DOHH2 (cell line): ENCODE measurements at regions not wholly inside any gene's neighbourhood (a gene's known extent, or its start where the extent isn't known, plus 50 kb on each side); places are given as distances from the start of the nearest gene placed in this dataset.

ENCODE experiments used
- H3F3A ChIP-seq: fragments of 200-600 bp; sonication (generic), shearing (Covaris generic); 2 replicates; pipeline ENCODE4 v1.6.0; 2016; ENCODE audit warnings: antibody characterized with exemption, mild to moderate bottlenecking; ENCODE audit not compliant: control insufficient read depth, insufficient read depth
- H3K27ac ChIP-seq: fragments of 200-600 bp; sonication (generic); 2 replicates; pipeline ENCODE4 v1.5.1; 2014; ENCODE audit warnings: low read depth, mild to moderate bottlenecking, low read length, moderate library complexity
- H3K27me3 ChIP-seq: fragments of 200-600 bp; sonication (generic); 2 replicates; pipeline ENCODE4 v1.6.1; 2014; ENCODE audit warnings: mild to moderate bottlenecking, low read length, mixed read lengths; ENCODE audit not compliant: control insufficient read depth
- H3K36me3 ChIP-seq: fragments of 200-600 bp; sonication (generic); 2 replicates; pipeline ENCODE4 v1.6.1; 2014; ENCODE audit warnings: mild to moderate bottlenecking, low read length, moderate library complexity, mixed read lengths; ENCODE audit not compliant: control insufficient read depth
- H3K4me1 ChIP-seq: fragments of 200-600 bp; sonication (generic); 2 replicates; pipeline ENCODE4 v1.6.1; 2014; ENCODE audit warnings: mild to moderate bottlenecking, low read length, mixed read lengths; ENCODE audit not compliant: control insufficient read depth
- H3K4me2 ChIP-seq: fragments of 200-600 bp; sonication (generic); 2 replicates; pipeline ENCODE4 v1.6.0; 2014; ENCODE audit warnings: mild to moderate bottlenecking, low read length, moderate library complexity
- H3K4me3 ChIP-seq: fragments of 200-600 bp; sonication (generic); 2 replicates; pipeline ENCODE4 v1.5.1; 2014; ENCODE audit warnings: mild to moderate bottlenecking, low read length, mixed read lengths
- H3K79me2 ChIP-seq: fragments of 200-600 bp; sonication (generic); 2 replicates; pipeline ENCODE4 v1.6.1; 2014; ENCODE audit warnings: mild to moderate bottlenecking, low read length, mixed read lengths; ENCODE audit not compliant: control insufficient read depth
- H3K9me2 ChIP-seq: fragments of 200-600 bp; sonication (generic); replicated peaks from 2 replicates; pipeline ENCODE4 v1.6.1; 2014; ENCODE audit warnings: mild to moderate bottlenecking, low read length, mixed read lengths; ENCODE audit not compliant: control insufficient read depth
- H3K9me3 ChIP-seq: fragments of 200-600 bp; sonication (generic); 2 replicates; pipeline ENCODE4 v1.6.1; 2014; ENCODE audit warnings: antibody characterized with exemption, low read length, mixed read lengths; ENCODE audit not compliant: control insufficient read depth, insufficient read depth
- H4K20me1 ChIP-seq: fragments of 200-600 bp; sonication (generic); 2 replicates; pipeline ENCODE4 v1.6.0; 2014; ENCODE audit warnings: low read depth, mild to moderate bottlenecking, antibody characterized with exemption, low read length, moderate library complexity; ENCODE audit not compliant: control insufficient read depth, insufficient read depth
- CTCF ChIP-seq: fragments of 200-600 bp; sonication (generic); IDR thresholded peaks from one replicate; pipeline ENCODE4 v1.5.1; 2014; ENCODE audit warnings: antibody characterized with exemption, mild to moderate bottlenecking, low read depth, low read length; ENCODE audit not compliant: poor library complexity, severe bottlenecking
- EZH2phosphoT487 ChIP-seq: fragments of 200-600 bp; sonication (generic); IDR thresholded peaks from 2 replicates; pipeline ENCODE4 v1.6.1; 2017; ENCODE audit warnings: borderline replicate concordance, mild to moderate bottlenecking, antibody characterized with exemption, low read length, moderate library complexity, mixed read lengths

DNA sequence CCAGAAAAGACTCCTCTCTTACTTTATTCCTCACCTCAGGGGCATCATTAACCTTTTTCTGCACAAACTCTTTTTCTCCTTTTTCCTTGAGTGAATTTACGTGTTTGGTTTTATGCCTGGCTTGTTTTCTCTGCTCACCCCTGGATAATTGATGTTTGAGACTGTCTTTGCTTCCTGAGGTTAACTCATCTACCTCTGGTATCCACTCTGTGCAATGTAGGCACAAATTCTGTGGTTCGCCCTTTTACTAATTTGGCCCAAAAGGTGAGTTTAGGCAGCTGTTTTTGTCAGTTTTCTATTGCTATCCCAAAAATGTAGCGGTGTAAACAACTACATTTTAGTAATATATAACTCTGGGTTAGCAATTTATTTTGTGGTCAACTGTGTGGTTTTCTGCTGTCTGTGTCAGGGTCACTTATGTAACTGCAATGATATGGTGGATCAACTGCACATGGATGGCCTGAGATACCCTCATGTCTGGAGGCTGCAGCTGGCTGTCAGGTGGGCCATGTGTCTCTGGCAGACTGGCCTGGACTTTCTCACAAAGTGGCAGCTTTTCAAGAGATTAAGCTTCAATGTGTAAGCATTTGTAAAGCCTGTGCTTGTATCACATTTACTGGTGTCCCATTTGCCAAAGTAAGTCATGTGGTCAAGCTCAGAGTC is 329.7 kb downstream of the FSIP2 start:
- no peaks in the 10 kb centered on the region for H3K9me2 ChIP-seq
- no peak for TF ChIP-seq EZH2phosphoT487
- TF ChIP-seq CTCF, result no peak
- H3K27me3 ChIP-seq, result no peaks in the 10 kb centered on the region
- no peaks in the 10 kb centered on the region for H3K79me2 ChIP-seq
- H4K20me1 ChIP-seq, result no peaks in the 10 kb centered on the region
- no peak overlapping the region for H3K4me3 ChIP-seq
- H3K36me3 ChIP-seq, result no peaks in the 10 kb centered on the region
- H3K4me2 ChIP-seq, result no peak overlapping the region
- H3K9me3 ChIP-seq, result no peaks in the 10 kb centered on the region
- no peaks in the 10 kb centered on the region for H3K4me1 ChIP-seq
- no peak overlapping the region for H3K27ac ChIP-seq
- no peaks in the 10 kb centered on the region for H3F3A ChIP-seq

DNA sequence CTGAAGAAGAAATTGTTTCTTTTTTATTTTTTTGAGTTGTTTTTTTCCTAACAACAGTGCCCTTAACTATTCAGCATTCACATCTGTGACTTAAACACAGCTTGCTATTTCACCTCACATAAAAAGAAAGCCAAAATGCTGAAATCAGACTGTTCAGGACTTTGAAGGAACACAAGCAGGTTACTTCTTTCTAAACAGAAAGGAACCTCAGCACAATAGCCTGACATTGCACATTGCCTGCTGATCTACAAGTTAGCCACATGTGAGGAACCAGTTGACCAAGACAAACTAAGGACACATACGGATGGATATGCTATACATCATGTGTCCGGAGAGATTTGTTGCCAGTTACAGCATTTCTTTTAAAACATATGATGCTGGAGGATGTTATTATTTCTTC is 331.1 kb downstream of the FSIP2 start:
- Histone ChIP-seq H3K9me2 (no peaks in the 10 kb centered on the region), H3K4me3 (no peak overlapping the region), H3K27me3 (no peaks in the 10 kb centered on the region), H3K27ac (no peak overlapping the region), H3K4me2 (no peak overlapping the region), H3K36me3 (no peaks in the 10 kb centered on the region), H3F3A (no peaks in the 10 kb centered on the region), H4K20me1 (no peaks in the 10 kb centered on the region), H3K9me3 (no peaks in the 10 kb centered on the region), H3K79me2 (no peaks in the 10 kb centered on the region), H3K4me1 (no peaks in the 10 kb centered on the region)
- TF ChIP-seq CTCF (no peak), EZH2phosphoT487 (no peak)

DNA sequence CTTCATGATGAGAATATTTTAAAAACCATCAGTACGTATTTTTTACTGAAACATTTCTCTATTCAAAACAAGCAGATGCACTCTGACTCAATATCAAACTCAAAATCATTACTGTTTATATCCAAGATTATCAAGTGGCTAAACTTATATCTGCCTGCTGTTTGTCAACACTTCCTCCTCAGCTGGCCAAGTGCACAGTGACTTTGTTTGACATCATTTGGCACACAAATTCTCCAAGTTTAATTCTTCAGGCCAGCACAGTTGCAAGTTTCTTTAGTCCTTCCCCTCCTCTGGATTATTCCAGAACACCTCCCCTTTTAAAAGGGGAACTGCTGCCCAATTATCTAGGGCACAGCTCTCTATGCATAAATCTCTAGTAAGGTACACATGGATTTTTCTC is 346.6 kb downstream of the FSIP2 start:
- H3K27me3 ChIP-seq, result no peaks in the 10 kb centered on the region
- no peaks in the 10 kb centered on the region for H3K9me2 ChIP-seq
- no peaks in the 10 kb centered on the region for H4K20me1 ChIP-seq
- H3K4me1 ChIP-seq, result no peaks in the 10 kb centered on the region
- no peaks in the 10 kb centered on the region for H3K36me3 ChIP-seq
- no peak overlapping the region for H3K4me3 ChIP-seq
- no peaks in the 10 kb centered on the region for H3K9me3 ChIP-seq
- H3F3A ChIP-seq, result no peaks in the 10 kb centered on the region
- no peaks in the 10 kb centered on the region for H3K79me2 ChIP-seq
- H3K4me2 ChIP-seq, result no peak overlapping the region
- H3K27ac ChIP-seq, result no peak overlapping the region
- no peak for TF ChIP-seq EZH2phosphoT487
- TF ChIP-seq CTCF, result no peak

- Histone ChIP-seq H3K27ac (no peak overlapping the region), H3K4me1 (no peaks in the 10 kb centered on the region), H4K20me1 (no peaks in the 10 kb centered on the region), H3K27me3 (no peaks in the 10 kb centered on the region), H3K9me2 (no peaks in the 10 kb centered on the region), H3K79me2 (no peaks in the 10 kb centered on the region), H3K9me3 (no peaks in the 10 kb centered on the region), H3K4me3 (no peak overlapping the region), H3F3A (no peaks in the 10 kb centered on the region), H3K4me2 (no peak overlapping the region), H3K36me3 (no peaks in the 10 kb centered on the region)
- TF ChIP-seq CTCF (no peak), EZH2phosphoT487 (no peak)
These were observed 354.6 kb downstream of the FSIP2 start for GRCh38 chr2:186093174-186093573.
